Fibroblast of mammary gland (primary cell): ENCODE measurements at regions not wholly inside any gene's neighbourhood (a gene's known extent, or its start where the extent isn't known, plus 50 kb on each side); places are given as distances from the start of the nearest gene placed in this dataset.

Experiments
- DNase-seq: peaks from one replicate; pipeline ENCODE4 v3.0.0-alpha.2; 2010; ENCODE audit warnings: low read depth
- H3K4me3 ChIP-seq: 2 replicates; pipeline ENCODE4 v1.5.1; 2011; ENCODE audit warnings: low read depth, mild to moderate bottlenecking, low read length, moderate library complexity; ENCODE audit not compliant: control insufficient read depth
- CTCF ChIP-seq: conservative IDR thresholded peaks from 2 replicates; pipeline ENCODE4 v1.5.1; 2011; ENCODE audit warnings: low read depth, low read length, inconsistent platforms; ENCODE audit not compliant: control insufficient read depth, insufficient read depth

DNA sequence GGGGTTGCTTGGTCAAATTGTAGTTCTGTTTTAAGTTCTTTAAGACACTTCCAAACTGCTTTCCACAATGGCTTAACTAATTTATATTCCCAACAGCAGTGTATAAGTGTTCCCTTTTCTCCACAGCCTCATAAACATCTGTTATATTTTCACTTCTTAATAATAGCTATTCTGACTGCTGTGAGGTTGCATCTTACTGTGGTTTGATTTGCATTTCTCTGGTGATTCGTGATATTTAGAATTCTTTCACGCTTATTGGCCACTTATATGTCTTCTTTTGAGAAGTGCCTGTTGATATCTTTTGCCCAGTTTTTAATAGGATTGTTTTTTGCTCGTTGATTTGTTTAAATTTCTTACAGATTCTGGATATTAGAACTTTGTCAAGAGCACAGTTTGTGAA, 278.6 kb upstream of the ITM2A start:
- no peak for DNase-seq
- TF ChIP-seq CTCF = no peak
- H3K4me3 ChIP-seq = no peak overlapping the region

GRCh38 chrX:79631526-79631925, 264.4 kb upstream of the ITM2A start:
- no peak for TF ChIP-seq CTCF
- H3K4me3 ChIP-seq = no peak overlapping the region
- no peak for DNase-seq

DNA sequence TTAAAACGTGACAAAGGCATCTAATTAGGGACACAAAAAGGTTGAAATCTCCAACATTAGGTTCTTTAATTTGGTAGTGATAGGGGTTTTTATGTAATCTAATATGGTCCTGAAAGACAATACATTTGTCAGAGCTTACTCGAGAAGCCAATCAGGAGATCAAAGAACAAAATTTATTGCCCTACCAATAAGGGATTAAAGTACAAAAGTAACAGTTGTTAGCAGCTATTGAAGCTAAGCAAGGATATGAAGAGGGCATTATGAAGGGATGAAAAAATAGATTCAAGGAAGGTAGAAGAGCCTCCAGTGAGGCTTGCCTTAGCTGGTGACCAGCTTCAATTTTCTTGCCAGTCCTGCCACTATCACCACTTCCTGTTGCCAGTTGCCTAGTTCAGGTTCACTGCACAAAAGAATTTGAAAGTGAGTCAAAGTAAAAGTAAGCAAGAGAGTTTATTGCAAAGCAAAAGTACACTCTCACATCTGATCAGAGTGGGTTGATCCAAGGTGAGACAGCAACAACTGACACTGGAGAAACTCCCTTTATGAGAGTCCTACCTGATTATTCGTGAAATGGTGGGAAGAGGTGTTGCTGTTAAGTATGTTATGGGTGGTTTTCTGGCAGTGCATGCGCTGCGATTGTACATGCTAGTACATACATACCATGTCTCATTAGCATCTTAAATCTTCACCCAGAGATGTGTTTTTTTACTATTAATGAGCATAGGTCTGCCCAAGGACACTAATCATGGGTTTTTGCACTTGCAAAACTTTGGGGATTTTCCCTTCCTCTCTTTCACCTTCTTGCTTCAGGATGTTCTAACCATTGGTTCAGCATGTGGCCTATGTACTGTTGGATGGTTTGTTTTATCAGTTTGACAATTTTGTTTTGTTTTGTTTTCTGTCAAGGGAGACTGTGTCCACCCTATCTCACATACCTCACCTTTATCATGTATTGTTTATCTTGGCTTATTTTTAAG, 263.2 kb upstream of the ITM2A start:
- no peak for DNase-seq
- H3K4me3 ChIP-seq = no peak overlapping the region
- no peak for TF ChIP-seq CTCF

GRCh38 chrX:79623098-79623762, 256.1 kb upstream of the ITM2A start:
- DNase-seq = no peak
- TF ChIP-seq CTCF = no peak
- no peak overlapping the region for H3K4me3 ChIP-seq

DNA sequence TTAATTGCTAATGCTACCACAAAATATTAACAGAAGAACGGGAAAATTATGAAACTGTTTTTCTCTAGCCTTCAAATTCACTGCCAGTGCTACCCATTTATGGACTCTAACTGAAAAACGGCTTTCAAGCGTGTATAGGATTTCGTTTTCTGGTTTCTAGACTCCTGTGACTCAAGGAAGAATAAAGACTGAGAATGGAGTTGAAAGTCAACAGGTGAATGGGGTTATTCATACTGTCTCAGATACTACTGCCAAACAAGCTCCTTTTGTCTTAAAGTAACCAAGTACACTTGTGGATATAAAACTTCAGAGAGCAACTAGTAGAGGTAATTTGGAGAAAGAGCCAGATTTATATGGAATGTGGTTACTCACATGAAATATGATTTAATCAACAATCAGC, 251.1 kb upstream of the ITM2A start:
- DNase-seq = no peak
- no peak for TF ChIP-seq CTCF
- H3K4me3 ChIP-seq = no peak overlapping the region

DNA sequence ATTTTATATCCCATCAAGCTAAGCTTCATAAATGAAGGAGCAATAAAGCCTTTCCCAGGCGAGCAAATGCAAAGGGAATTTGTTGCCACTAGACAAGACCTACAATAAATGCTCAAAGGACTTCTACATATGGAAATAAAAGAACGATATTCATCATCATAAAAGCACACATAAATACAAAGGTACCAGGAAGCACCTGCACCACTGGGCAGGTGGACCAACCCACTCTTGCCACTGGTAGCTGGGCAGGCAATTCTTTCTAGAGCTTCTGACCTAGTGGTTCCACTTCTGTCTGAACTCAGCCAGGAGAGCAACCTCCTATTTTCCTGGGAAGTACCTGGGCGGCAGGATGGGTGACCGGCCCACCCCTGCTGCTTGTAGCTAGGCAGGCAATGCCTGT, 237.2 kb upstream of the ITM2A start:
- TF ChIP-seq CTCF = no peak
- DNase-seq = no peak

More for the DNA sequence above, 237.2 kb upstream of the ITM2A start:
- no peak overlapping the region for H3K4me3 ChIP-seq
